Fibroblast of lung (primary cell): ENCODE measurements at regions not wholly inside any gene's neighbourhood (a gene's known extent, or its start where the extent isn't known, plus 50 kb on each side); places are given as distances from the start of the nearest gene placed in this dataset.

ENCODE experiments used
- DNase-seq, 2 donors: peaks; one replicate each; pipeline versions ENCODE4 v3.0.0 to v3.0.0-alpha.2; 2010; ENCODE audit warnings: low read depth in 2 of 2
- H2AFZ ChIP-seq: 2 replicates; pipeline ENCODE4 v1.5.1; 2012; ENCODE audit warnings: low read length, control low read depth, inconsistent platforms
- H3K27ac ChIP-seq: 2 replicates; pipeline ENCODE4 v1.5.1; 2011; ENCODE audit warnings: low read length, control low read depth; ENCODE audit not compliant: insufficient read depth
- H3K27me3 ChIP-seq: 2 replicates; pipeline ENCODE4 v1.5.1; 2011; ENCODE audit warnings: mild to moderate bottlenecking, low read length; ENCODE audit not compliant: control insufficient read depth, insufficient read depth
- H3K36me3 ChIP-seq: 2 replicates; pipeline ENCODE4 v1.5.1; 2011; ENCODE audit warnings: low read length; ENCODE audit not compliant: control insufficient read depth, insufficient read depth
- H3K4me1 ChIP-seq: 2 replicates; pipeline ENCODE4 v1.5.1; 2011; ENCODE audit warnings: low read length; ENCODE audit not compliant: control insufficient read depth, insufficient read depth; ENCODE audit errors: extremely low read depth
- H3K4me2 ChIP-seq: 2 replicates; pipeline ENCODE4 v1.5.1; 2011; ENCODE audit warnings: low read length, control low read depth; ENCODE audit not compliant: insufficient read depth; ENCODE audit errors: extremely low read depth
- H3K4me3 ChIP-seq, 4 experiments: fragments of 200-600 bp in 1 of 4; sonication (generic) in 1 of 4; replicated peaks in 1 of 4; 2 replicates each; pipeline ENCODE4 v1.5.1; 2011 to 2016; ENCODE audit warnings: low read length in 4 of 4, low read depth in 3 of 4, mild to moderate bottlenecking in 3 of 4, control low read depth in 2 of 4, inconsistent platforms in 1 of 4, mixed read lengths in 1 of 4; ENCODE audit not compliant: insufficient read depth in 1 of 4; ENCODE audit errors: control extremely low read depth in 1 of 4
- H3K79me2 ChIP-seq: 2 replicates; pipeline ENCODE4 v1.5.1; 2012; ENCODE audit warnings: mild to moderate bottlenecking, low read length, inconsistent platforms; ENCODE audit not compliant: control insufficient read depth, insufficient read depth
- H3K9ac ChIP-seq: 2 replicates; pipeline ENCODE4 v1.5.1; 2011; ENCODE audit warnings: mild to moderate bottlenecking, low read length, control low read depth; ENCODE audit not compliant: insufficient read depth
- H3K9me3 ChIP-seq: 2 replicates; pipeline ENCODE4 v1.5.1; 2012; ENCODE audit warnings: low read depth, low read length; ENCODE audit not compliant: control insufficient read depth, insufficient read depth
- H4K20me1 ChIP-seq: 2 replicates; pipeline ENCODE4 v1.5.1; 2011; ENCODE audit warnings: low read length; ENCODE audit not compliant: control insufficient read depth, insufficient read depth; ENCODE audit errors: extremely low read depth
- EZH2 ChIP-seq: IDR thresholded peaks from 2 replicates; pipeline ENCODE4 v1.5.1; 2012; ENCODE audit warnings: low read length, control low read depth, mild to moderate bottlenecking; ENCODE audit errors: missing control alignments
- TF ChIP-seq, protein P1 (sequence below), 2 donors: IDR thresholded peaks in 1 of 2; conservative IDR thresholded peaks in 1 of 2; 1 replicate in 1 of 2; 2 replicates in 1 of 2; pipeline ENCODE4 v1.5.1; 2011 to 2012; ENCODE audit warnings: low read length in 2 of 2, control low read depth in 1 of 2, inconsistent platforms in 1 of 2, low read depth in 1 of 2, mild to moderate bottlenecking in 1 of 2

DNA sequence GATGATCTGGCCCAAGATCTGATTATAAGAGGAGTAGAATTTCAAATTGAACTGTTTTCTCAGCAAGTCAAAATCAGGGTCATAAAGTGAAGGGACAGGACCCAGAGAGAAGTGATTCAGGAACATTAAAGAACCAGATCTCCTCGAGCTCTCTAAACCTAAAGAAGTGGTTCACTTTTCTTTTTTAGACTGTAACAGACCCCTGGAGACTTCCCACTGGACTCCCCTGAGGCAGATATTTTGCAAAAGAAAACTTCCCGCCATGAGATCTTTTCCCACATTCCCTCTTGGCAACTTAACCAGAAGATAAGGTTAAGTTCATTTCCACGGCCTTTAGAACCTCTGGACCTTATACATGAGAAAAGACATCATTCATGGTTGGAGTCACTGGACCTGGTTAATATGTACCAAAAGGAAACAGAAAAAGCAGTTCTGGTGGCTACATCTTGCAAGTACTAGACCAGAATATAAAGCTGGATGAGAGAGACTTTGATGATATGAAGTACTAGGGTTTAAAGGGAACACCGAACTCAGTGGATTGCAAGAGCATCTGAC, 1061.4 kb downstream of the MRPL39 start:
- no peaks in the 10 kb centered on the region for H3K79me2 ChIP-seq
- no peak overlapping the region for H3K27ac ChIP-seq
- H3K4me1 ChIP-seq: no peaks in the 10 kb centered on the region
- H3K27me3 ChIP-seq: no peaks in the 10 kb centered on the region
- TF ChIP-seq EZH2: no peak
- TF ChIP-seq, protein P1, sequence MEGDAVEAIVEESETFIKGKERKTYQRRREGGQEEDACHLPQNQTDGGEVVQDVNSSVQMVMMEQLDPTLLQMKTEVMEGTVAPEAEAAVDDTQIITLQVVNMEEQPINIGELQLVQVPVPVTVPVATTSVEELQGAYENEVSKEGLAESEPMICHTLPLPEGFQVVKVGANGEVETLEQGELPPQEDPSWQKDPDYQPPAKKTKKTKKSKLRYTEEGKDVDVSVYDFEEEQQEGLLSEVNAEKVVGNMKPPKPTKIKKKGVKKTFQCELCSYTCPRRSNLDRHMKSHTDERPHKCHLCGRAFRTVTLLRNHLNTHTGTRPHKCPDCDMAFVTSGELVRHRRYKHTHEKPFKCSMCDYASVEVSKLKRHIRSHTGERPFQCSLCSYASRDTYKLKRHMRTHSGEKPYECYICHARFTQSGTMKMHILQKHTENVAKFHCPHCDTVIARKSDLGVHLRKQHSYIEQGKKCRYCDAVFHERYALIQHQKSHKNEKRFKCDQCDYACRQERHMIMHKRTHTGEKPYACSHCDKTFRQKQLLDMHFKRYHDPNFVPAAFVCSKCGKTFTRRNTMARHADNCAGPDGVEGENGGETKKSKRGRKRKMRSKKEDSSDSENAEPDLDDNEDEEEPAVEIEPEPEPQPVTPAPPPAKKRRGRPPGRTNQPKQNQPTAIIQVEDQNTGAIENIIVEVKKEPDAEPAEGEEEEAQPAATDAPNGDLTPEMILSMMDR (conservative IDR thresholded peaks at IDR 0.05 in 1 of 2, IDR thresholded peaks at IDR 0.05 in 1 of 2; ENCODE audit: low read depth in 1 of 2, low read length in 2 of 2): no peak
- H3K4me2 ChIP-seq: no peak overlapping the region
- no peak overlapping the region for H3K4me3 ChIP-seq
- DNase-seq: no peak
- H3K36me3 ChIP-seq: no peaks in the 10 kb centered on the region
- no peaks in the 10 kb centered on the region for H4K20me1 ChIP-seq
- H3K9me3 ChIP-seq: no peaks in the 10 kb centered on the region
- no peak overlapping the region for H2AFZ ChIP-seq
- no peak overlapping the region for H3K9ac ChIP-seq

DNA sequence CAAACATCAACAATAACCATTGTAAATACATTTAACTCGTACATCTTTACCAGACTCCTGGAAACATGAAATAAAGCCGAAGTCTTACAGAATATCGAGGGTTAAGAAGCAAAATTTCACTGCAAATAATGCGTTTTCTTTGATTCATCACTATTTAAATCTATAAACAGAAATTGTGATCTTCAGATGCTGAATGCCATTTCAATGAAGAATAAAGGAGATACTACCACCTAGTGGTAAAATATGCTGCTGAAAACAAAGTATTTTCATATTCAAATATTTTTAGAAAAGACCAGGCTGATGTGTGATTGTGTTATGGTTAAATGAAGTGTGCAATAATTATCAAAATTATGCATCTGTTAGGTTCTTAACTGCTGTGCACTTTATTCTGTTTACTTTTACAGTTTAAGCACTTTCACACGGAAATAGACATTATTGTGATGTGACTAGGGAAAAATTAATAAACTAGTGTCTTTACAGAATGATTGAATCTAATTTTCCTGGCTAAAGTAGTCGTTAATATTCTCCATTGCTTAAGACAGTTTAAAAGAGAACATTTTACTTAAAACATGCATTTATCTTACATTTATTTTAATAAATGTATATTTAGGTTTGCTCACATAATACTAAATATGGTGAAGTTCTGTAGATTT, 1093.1 kb downstream of the MRPL39 start:
- TF ChIP-seq, protein P1 (conservative IDR thresholded peaks at IDR 0.05 in 1 of 2, IDR thresholded peaks at IDR 0.05 in 1 of 2; ENCODE audit: low read depth in 1 of 2, low read length in 2 of 2): peak in 1 of 2 donors; percentile 44
- TF ChIP-seq EZH2: no peak
- Histone ChIP-seq H4K20me1 (no peaks in the 10 kb centered on the region), H3K79me2 (no peaks in the 10 kb centered on the region), H3K4me1 (no peaks in the 10 kb centered on the region), H3K36me3 (no peaks in the 10 kb centered on the region), H3K4me3 (no peak overlapping the region), H3K9me3 (no peaks in the 10 kb centered on the region), H3K4me2 (no peak overlapping the region), H3K27ac (no peak overlapping the region), H3K9ac (no peak overlapping the region), H2AFZ (no peak overlapping the region), H3K27me3 (no peaks in the 10 kb centered on the region)
- DNase-seq: peak in 1 of 2 donors; percentile 17

DNA sequence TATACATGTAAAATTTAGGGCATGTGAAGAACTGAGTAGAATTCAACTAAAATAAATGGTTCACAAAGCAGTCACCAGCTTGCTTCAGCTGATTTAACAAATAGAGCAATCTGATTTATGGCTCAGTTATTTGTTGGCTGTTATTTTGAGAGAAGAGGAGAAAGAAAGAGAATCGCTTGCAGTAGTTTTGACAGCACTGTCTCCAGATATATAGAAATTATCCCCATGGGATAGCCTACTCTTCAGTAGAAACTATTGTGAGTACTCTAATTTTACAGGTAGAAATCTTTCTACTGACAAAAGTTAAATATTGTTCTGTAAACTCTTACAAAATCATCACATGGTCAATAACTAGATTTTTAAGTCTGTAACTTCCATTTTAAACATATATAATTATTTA, 1098.2 kb downstream of the MRPL39 start:
- H2AFZ ChIP-seq: no peak overlapping the region
- H3K79me2 ChIP-seq: no peaks in the 10 kb centered on the region
- no peaks in the 10 kb centered on the region for H3K36me3 ChIP-seq
- no peaks in the 10 kb centered on the region for H4K20me1 ChIP-seq
- no peak overlapping the region for H3K4me2 ChIP-seq
- DNase-seq: no peak
- no peak for TF ChIP-seq EZH2
- TF ChIP-seq, protein P1 (conservative IDR thresholded peaks at IDR 0.05 in 1 of 2, IDR thresholded peaks at IDR 0.05 in 1 of 2; ENCODE audit: low read depth in 1 of 2, low read length in 2 of 2): no peak
- no peaks in the 10 kb centered on the region for H3K9me3 ChIP-seq
- H3K27me3 ChIP-seq: no peaks in the 10 kb centered on the region
- no peak overlapping the region for H3K9ac ChIP-seq
- no peaks in the 10 kb centered on the region for H3K4me1 ChIP-seq
- H3K27ac ChIP-seq: no peak overlapping the region
- no peak overlapping the region for H3K4me3 ChIP-seq
